ENCODE measurements at regions not wholly inside any gene's neighbourhood (a gene's known extent, or its start where the extent isn't known, plus 50 kb on each side); places are given as distances from the start of the nearest gene placed in this dataset.

DNA sequence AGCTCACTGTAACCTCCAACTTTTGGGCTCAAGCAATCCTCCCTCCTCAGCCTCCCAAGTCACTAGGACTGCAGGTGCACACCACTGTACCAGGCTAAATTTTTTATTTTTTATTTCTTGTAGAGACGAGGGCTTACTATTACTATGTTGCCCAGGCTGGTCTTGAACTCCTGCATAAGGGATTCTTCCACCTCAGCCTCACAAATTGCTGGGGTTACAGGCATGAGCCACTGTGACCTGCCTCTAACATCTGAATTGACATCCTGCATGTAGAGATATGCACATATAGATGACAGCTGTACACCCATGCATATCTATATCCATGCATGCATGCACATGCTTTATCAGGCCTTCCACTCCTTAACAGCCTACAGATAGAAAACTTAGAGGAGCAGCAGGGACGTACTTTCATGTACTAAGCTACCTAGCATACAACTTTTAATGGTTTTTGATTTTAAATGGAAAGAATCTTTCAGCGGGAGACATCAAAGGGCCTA lies 740.9 kb upstream of the TPTE start:
- no peak for TF ChIP-seq CREB1 (IDR thresholded peaks at IDR 0.05; ENCODE audit: low read depth)
- no peak for TF ChIP-seq CEBPB (IDR thresholded peaks at IDR 0.05)
- TF ChIP-seq, protein P1, sequence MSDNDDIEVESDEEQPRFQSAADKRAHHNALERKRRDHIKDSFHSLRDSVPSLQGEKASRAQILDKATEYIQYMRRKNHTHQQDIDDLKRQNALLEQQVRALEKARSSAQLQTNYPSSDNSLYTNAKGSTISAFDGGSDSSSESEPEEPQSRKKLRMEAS (IDR thresholded peaks at IDR 0.05): no peak
- TF ChIP-seq YY1 (IDR thresholded peaks at IDR 0.05; ENCODE audit: low read depth): no peak
- no peak for TF ChIP-seq TAF1 (IDR thresholded peaks at IDR 0.05; ENCODE audit: low read depth)
- no peak for TF ChIP-seq RAD21 (IDR thresholded peaks at IDR 0.05; ENCODE audit: low read depth)
- TF ChIP-seq EP300 (IDR thresholded peaks at IDR 0.05; ENCODE audit: borderline replicate concordance): no peak
- no peak for TF ChIP-seq EGR1 (IDR thresholded peaks at IDR 0.05)
- TF ChIP-seq TCF12 (IDR thresholded peaks at IDR 0.05; ENCODE audit: low read depth): no peak
- TF ChIP-seq NFIC (IDR thresholded peaks at IDR 0.05): no peak
- no peak for TF ChIP-seq ZBTB7A (IDR thresholded peaks at IDR 0.05; ENCODE audit: low read depth)
- TF ChIP-seq, protein P2, sequence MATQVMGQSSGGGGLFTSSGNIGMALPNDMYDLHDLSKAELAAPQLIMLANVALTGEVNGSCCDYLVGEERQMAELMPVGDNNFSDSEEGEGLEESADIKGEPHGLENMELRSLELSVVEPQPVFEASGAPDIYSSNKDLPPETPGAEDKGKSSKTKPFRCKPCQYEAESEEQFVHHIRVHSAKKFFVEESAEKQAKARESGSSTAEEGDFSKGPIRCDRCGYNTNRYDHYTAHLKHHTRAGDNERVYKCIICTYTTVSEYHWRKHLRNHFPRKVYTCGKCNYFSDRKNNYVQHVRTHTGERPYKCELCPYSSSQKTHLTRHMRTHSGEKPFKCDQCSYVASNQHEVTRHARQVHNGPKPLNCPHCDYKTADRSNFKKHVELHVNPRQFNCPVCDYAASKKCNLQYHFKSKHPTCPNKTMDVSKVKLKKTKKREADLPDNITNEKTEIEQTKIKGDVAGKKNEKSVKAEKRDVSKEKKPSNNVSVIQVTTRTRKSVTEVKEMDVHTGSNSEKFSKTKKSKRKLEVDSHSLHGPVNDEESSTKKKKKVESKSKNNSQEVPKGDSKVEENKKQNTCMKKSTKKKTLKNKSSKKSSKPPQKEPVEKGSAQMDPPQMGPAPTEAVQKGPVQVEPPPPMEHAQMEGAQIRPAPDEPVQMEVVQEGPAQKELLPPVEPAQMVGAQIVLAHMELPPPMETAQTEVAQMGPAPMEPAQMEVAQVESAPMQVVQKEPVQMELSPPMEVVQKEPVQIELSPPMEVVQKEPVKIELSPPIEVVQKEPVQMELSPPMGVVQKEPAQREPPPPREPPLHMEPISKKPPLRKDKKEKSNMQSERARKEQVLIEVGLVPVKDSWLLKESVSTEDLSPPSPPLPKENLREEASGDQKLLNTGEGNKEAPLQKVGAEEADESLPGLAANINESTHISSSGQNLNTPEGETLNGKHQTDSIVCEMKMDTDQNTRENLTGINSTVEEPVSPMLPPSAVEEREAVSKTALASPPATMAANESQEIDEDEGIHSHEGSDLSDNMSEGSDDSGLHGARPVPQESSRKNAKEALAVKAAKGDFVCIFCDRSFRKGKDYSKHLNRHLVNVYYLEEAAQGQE (IDR thresholded peaks at IDR 0.05; ENCODE audit: low read depth): no peak
- no peak for TF ChIP-seq FOXM1 (IDR thresholded peaks at IDR 0.05; ENCODE audit: borderline replicate concordance, low read depth)
- no peak for TF ChIP-seq TEAD4 (IDR thresholded peaks at IDR 0.05)

Data from Ishikawa (cell line).